ENCODE measurements at regions not wholly inside any gene's neighbourhood (a gene's known extent, or its start where the extent isn't known, plus 50 kb on each side); places are given as distances from the start of the nearest gene placed in this dataset.

- TF ChIP-seq MAX (IDR thresholded peaks at IDR 0.05), result no peak
- no peak for TF ChIP-seq CTCF (IDR thresholded peaks at IDR 0.05; ENCODE audit: low read depth, low read length, missing input control)
- no peak for TF ChIP-seq EGR1 (IDR thresholded peaks at IDR 0.05; ENCODE audit: low read depth in 2 of 2)
- no peak for TF ChIP-seq REST (IDR thresholded peaks at IDR 0.05)
- no peak for TF ChIP-seq FOXA1 (IDR thresholded peaks at IDR 0.05)
- no peak for TF ChIP-seq YY1 (IDR thresholded peaks at IDR 0.05)
- TF ChIP-seq JUND (IDR thresholded peaks at IDR 0.05), result no peak
- no peak for TF ChIP-seq ZBTB33 (IDR thresholded peaks at IDR 0.05)
- TF ChIP-seq ATF3 (IDR thresholded peaks at IDR 0.05), result no peak
- no peak for TF ChIP-seq GABPA (IDR thresholded peaks at IDR 0.05 in 1 of 2, conservative IDR thresholded peaks at IDR 0.05 in 1 of 2)
- TF ChIP-seq NR2F2 (IDR thresholded peaks at IDR 0.05), result no peak
- TF ChIP-seq HNF4A (conservative IDR thresholded peaks at IDR 0.05), result no peak
- TF ChIP-seq RXRA (IDR thresholded peaks at IDR 0.05), result no peak
Observed at GRCh38 chr5:98330871-98331270, 442.6 kb upstream of the RGMB start.

All from liver (tissue), 3 donors.